WTC11 (cell line): ENCODE measurements at regions not wholly inside any gene's neighbourhood (a gene's known extent, or its start where the extent isn't known, plus 50 kb on each side); places are given as distances from the start of the nearest gene placed in this dataset.
"Not testable (repeated sequence)": the region's sequence is repeated elsewhere in the genome, so short reads cannot be mapped to it uniquely, and the experiment has no call there.

Experiments
- ATAC-seq: fragments of 200-7000 bp; cut with Tn5 transposase; 2 replicates; pipeline ENCODE4 v1.10.0; 2021; ENCODE audit warnings: mild to moderate bottlenecking, moderate library complexity
- CTCF ChIA-PET: fragments of 300-600 bp; sonication (Branson Sonifier 250); formaldehyde crosslinking; loops from one replicate; lab custom pipeline; 2021; ENCODE audit warnings: antibody characterized with exemption; lab: Charles Lee
- POLR2A ChIA-PET: fragments of 350-600 bp; sonication (Branson Sonifier 250); formaldehyde crosslinking; loops from one replicate; lab custom pipeline; 2021; ENCODE audit warnings: antibody characterized with exemption; lab: Charles Lee
- DNase-seq: peaks from one replicate; pipeline ENCODE4 v3.0.0; 2021; ENCODE audit warnings: low spot score
- H3K27ac Mint-ChIP-seq: 2 replicates; pipeline ENCODE4 v1.8.0; 2021; ENCODE audit warnings: mixed read lengths
- H3K27me3 Mint-ChIP-seq: 2 replicates; pipeline ENCODE4 v1.8.0; 2021; ENCODE audit warnings: low read depth, mild to moderate bottlenecking, moderate library complexity, mixed read lengths
- H3K36me3 Mint-ChIP-seq: 2 replicates; pipeline ENCODE4 v1.8.0; 2021; ENCODE audit warnings: mixed read lengths
- H3K4me1 Mint-ChIP-seq: 2 replicates; pipeline ENCODE4 v1.8.0; 2022; ENCODE audit warnings: mixed read lengths
- H3K4me3 Mint-ChIP-seq: 2 replicates; pipeline ENCODE4 v1.8.0; 2021; ENCODE audit warnings: mild to moderate bottlenecking, moderate library complexity, mixed read lengths
- H3K9me3 Mint-ChIP-seq: 2 replicates; pipeline ENCODE4 v1.8.0; 2021; ENCODE audit warnings: mixed read lengths
- FOXP1 ChIP-seq: sonication (generic); formaldehyde crosslinking; IDR thresholded peaks from 2 replicates; pipeline ENCODE4 v1.8.0; 2022; ENCODE audit warnings: missing genetic modification reagents, mild to moderate bottlenecking, moderate library complexity, borderline replicate concordance
- GABPB1 ChIP-seq: sonication (generic); formaldehyde crosslinking; IDR thresholded peaks from 2 replicates; pipeline ENCODE4 v1.8.1; 2023; ENCODE audit warnings: mild to moderate bottlenecking, missing genetic modification reagents
- GRHL2 ChIP-seq: fragments of 250-450 bp; sonication (Bioruptor Pico); IDR thresholded peaks from 2 replicates; pipeline ENCODE4 v1.8.0; 2022; ENCODE audit warnings: mild to moderate bottlenecking, moderate library complexity; ENCODE audit not compliant: insufficient replicate concordance, severe bottlenecking
- GTF2I ChIP-seq: fragments of 250-450 bp; sonication (Bioruptor Pico); conservative IDR thresholded peaks from 2 replicates; pipeline ENCODE4 v1.4.0; 2021; ENCODE audit warnings: mild to moderate bottlenecking
- HMGA2 ChIP-seq: fragments of 250-450 bp; sonication (Bioruptor Pico); IDR thresholded peaks from 2 replicates; pipeline ENCODE4 v1.4.0; 2021; ENCODE audit warnings: mild to moderate bottlenecking, moderate library complexity
- MXD4 ChIP-seq: fragments of 250-450 bp; sonication (Bioruptor Pico); IDR thresholded peaks from 2 replicates; pipeline ENCODE4 v1.8.0; 2021; ENCODE audit warnings: mild to moderate bottlenecking, moderate library complexity, borderline replicate concordance
- NR1H2 ChIP-seq: sonication (generic); formaldehyde crosslinking; IDR thresholded peaks from 2 replicates; pipeline ENCODE4 v1.9.0; 2021; ENCODE audit warnings: mild to moderate bottlenecking, moderate library complexity, missing genetic modification reagents
- PRRX2 ChIP-seq: fragments of 250-450 bp; sonication (Bioruptor Pico); IDR thresholded peaks from 2 replicates; pipeline ENCODE4 v1.8.0; 2021; ENCODE audit warnings: mild to moderate bottlenecking
- SMAD3 ChIP-seq: sonication (generic); formaldehyde crosslinking; IDR thresholded peaks from 2 replicates; pipeline ENCODE4 v1.8.0; 2022; ENCODE audit warnings: missing genetic modification reagents, mild to moderate bottlenecking, borderline replicate concordance
- TCF7 ChIP-seq: sonication (generic); formaldehyde crosslinking; IDR thresholded peaks from 2 replicates; pipeline ENCODE4 v1.8.0; 2022; ENCODE audit warnings: mild to moderate bottlenecking, low read depth, missing genetic modification reagents, moderate library complexity
- ZBTB21 ChIP-seq: sonication (generic); formaldehyde crosslinking; IDR thresholded peaks from 2 replicates; pipeline ENCODE4 v1.8.1; 2023; ENCODE audit warnings: mild to moderate bottlenecking, missing genetic modification reagents, borderline replicate concordance
- TF ChIP-seq, protein P1 (sequence below): sonication (generic); formaldehyde crosslinking; IDR thresholded peaks from 2 replicates; pipeline ENCODE4 v1.8.0; 2022; ENCODE audit warnings: mild to moderate bottlenecking, missing genetic modification reagents
- TF ChIP-seq, protein P2 (sequence below): sonication (generic); formaldehyde crosslinking; IDR thresholded peaks from 2 replicates; pipeline ENCODE4 v1.8.0; 2022; ENCODE audit warnings: missing genetic modification reagents
- TF ChIP-seq, protein P3 (sequence below): sonication (generic); formaldehyde crosslinking; IDR thresholded peaks from 2 replicates; pipeline ENCODE4 v1.8.1; 2023; ENCODE audit warnings: mild to moderate bottlenecking, missing genetic modification reagents, moderate library complexity
- TF ChIP-seq, protein P4 (sequence below): fragments of 200-600 bp; IDR thresholded peaks from 2 replicates; pipeline ENCODE4 v1.8.0; 2022; ENCODE audit warnings: antibody characterized with exemption
- TF ChIP-seq, protein P5 (sequence below): sonication (generic); formaldehyde crosslinking; IDR thresholded peaks from 2 replicates; pipeline ENCODE4 v1.8.0; 2023; ENCODE audit warnings: mild to moderate bottlenecking, missing genetic modification reagents
- TF ChIP-seq, protein P6 (sequence below): sonication (generic); formaldehyde crosslinking; IDR thresholded peaks from 2 replicates; pipeline ENCODE4 v1.8.1; 2023; ENCODE audit warnings: mild to moderate bottlenecking, missing genetic modification reagents

DNA sequence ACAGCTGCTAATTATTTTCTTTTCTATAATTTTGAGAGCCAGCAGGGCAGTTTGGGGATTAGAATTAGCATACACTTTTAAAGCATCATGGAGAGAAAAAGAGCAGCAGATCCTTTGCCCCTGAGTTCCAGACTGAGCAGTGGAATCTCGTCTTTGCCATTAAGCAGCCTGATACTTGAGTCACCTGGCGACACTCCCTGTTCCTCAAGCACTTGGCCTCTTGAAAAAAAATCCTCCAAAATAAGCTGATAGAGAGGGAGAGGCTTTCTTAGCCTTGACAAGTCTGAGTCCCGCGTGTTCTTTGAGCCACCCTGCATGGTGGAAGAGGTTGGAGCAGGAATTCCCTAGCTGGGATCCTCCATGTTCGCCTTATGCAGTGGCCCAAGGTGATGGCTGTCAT is 398.3 kb downstream of the IRX2 start (continued):
- TF ChIP-seq, protein P1, sequence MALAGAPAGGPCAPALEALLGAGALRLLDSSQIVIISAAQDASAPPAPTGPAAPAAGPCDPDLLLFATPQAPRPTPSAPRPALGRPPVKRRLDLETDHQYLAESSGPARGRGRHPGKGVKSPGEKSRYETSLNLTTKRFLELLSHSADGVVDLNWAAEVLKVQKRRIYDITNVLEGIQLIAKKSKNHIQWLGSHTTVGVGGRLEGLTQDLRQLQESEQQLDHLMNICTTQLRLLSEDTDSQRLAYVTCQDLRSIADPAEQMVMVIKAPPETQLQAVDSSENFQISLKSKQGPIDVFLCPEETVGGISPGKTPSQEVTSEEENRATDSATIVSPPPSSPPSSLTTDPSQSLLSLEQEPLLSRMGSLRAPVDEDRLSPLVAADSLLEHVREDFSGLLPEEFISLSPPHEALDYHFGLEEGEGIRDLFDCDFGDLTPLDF (CRISPR knock-in tag) = no peak

DNA sequence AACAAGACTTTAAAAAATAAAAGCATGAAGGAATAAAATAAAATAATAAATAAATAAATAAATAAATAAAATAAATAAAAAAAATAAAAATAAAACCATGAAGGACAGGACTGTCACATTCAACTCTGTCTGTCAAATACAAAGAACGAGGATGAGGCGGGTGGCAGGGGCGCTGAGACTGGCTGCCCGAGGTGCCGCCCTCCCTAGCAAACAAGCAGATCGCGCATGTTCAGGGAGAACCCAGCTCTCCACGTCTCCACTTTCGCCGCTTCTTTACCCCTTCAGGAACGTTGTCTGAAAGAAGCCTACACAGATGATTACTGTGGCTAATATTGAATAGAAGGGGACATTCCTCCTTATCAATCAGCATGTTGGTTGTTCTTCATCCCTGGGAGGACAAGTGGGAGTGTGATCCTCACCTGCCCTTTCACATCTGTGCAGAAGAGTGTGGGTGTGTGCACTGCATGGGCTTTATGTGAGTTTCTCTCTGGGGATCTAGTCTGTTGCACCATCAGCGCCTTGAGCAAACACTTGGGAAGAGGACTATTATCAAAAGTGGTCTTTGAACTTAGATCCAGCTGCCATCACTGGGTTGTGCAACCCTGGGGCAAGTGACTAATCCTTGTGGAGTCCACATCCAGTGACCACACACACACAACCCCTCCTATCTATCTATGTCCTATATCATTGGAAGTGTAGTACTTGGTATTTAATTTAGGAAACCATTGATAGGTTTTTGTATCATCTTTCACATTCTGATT is 399.2 kb downstream of the IRX2 start:
- DNase-seq (no peak), ATAC-seq (no peak)
- no peaks in the 10 kb centered on the region for H3K4me1 Mint-ChIP-seq
- TF ChIP-seq SMAD3 (no peak), GABPB1 (CRISPR knock-in tag) (peak; percentile 78; the same call in 1 of the 2 replicates), MXD4 (CRISPR knock-in tag) (no peak), FOXP1 (no peak), PRRX2 (no peak), TCF7 (no peak), ZBTB21 (CRISPR knock-in tag) (no peak), GRHL2 (no peak), HMGA2 (CRISPR knock-in tag) (peak; percentile 56; the same call in 1 of the 2 replicates)
- TF ChIP-seq, protein P2, sequence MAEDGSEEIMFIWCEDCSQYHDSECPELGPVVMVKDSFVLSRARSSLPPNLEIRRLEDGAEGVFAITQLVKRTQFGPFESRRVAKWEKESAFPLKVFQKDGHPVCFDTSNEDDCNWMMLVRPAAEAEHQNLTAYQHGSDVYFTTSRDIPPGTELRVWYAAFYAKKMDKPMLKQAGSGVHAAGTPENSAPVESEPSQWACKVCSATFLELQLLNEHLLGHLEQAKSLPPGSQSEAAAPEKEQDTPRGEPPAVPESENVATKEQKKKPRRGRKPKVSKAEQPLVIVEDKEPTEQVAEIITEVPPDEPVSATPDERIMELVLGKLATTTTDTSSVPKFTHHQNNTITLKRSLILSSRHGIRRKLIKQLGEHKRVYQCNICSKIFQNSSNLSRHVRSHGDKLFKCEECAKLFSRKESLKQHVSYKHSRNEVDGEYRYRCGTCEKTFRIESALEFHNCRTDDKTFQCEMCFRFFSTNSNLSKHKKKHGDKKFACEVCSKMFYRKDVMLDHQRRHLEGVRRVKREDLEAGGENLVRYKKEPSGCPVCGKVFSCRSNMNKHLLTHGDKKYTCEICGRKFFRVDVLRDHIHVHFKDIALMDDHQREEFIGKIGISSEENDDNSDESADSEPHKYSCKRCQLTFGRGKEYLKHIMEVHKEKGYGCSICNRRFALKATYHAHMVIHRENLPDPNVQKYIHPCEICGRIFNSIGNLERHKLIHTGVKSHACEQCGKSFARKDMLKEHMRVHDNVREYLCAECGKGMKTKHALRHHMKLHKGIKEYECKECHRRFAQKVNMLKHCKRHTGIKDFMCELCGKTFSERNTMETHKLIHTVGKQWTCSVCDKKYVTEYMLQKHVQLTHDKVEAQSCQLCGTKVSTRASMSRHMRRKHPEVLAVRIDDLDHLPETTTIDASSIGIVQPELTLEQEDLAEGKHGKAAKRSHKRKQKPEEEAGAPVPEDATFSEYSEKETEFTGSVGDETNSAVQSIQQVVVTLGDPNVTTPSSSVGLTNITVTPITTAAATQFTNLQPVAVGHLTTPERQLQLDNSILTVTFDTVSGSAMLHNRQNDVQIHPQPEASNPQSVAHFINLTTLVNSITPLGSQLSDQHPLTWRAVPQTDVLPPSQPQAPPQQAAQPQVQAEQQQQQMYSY = no peak
- TF ChIP-seq, protein P3, sequence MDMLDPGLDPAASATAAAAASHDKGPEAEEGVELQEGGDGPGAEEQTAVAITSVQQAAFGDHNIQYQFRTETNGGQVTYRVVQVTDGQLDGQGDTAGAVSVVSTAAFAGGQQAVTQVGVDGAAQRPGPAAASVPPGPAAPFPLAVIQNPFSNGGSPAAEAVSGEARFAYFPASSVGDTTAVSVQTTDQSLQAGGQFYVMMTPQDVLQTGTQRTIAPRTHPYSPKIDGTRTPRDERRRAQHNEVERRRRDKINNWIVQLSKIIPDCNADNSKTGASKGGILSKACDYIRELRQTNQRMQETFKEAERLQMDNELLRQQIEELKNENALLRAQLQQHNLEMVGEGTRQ (CRISPR knock-in tag) = no peak
- no peak overlapping the region for H3K27ac Mint-ChIP-seq
- no peaks in the 10 kb centered on the region; the same call in 1 of the 2 replicates for H3K27me3 Mint-ChIP-seq
- peaks cover 47% of the 10 kb centered on the region for H3K9me3 Mint-ChIP-seq
- H3K4me3 Mint-ChIP-seq = no peak overlapping the region
- H3K36me3 Mint-ChIP-seq = peaks cover 28% of the 10 kb centered on the region
- ChIA-PET POLR2A (no interaction called here), CTCF (no interaction called here)

DNA sequence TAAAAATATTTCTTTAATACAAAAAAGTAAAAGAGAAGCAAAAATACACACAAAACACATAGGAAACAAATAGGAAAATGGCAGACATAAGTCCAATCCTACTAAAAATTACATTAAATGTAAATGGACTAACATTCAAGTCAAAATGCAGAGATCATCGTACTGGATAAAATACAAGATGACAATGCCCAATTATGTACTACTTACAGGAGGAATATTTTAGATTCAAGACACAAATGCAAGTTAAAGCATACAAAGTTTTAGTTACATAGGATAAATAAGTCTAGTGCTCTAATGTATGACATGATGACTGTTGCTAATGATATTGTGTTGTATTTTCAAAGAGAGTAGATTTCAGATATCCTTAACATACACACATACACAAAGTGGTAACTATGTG is 401.7 kb downstream of the IRX2 start:
- ATAC-seq, H3K27me3 Mint-ChIP-seq, H3K27ac Mint-ChIP-seq, CTCF ChIA-PET, H3K4me3 Mint-ChIP-seq, POLR2A ChIA-PET, H3K4me1 Mint-ChIP-seq, DNase-seq: not testable (repeated sequence)
- Mint-ChIP-seq H3K36me3 (peaks cover 31% of the 10 kb centered on the region), H3K9me3 (peaks cover 49% of the 10 kb centered on the region)
- 0 out of 2 replicates have a peak, but pooled peaks have one; percentile 10 for TF ChIP-seq GTF2I (CRISPR knock-in tag)

DNA sequence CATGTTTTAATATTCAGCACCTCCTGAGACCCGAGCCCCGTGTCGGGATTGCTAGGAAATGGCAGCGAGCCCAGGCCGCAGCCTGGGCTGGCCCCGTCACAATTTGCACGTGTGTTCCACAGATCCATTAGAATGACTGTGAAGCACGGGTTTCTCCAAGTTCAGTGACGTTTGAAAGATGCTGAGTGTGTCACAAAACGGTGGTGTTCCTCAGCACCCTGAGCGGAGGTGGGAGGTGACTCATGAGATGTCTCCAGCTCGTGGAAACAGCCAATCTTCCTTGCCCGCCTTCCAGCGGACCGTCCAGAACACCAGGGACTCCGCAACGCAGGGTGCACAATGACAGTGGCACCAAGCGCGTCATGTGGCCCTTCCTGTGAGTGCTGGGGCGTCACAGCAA is 412.8 kb downstream of the IRX2 start:
- H3K4me1 Mint-ChIP-seq = peaks cover 12% of the 10 kb centered on the region
- TF ChIP-seq NR1H2 = no peak
- TF ChIP-seq, protein P4, sequence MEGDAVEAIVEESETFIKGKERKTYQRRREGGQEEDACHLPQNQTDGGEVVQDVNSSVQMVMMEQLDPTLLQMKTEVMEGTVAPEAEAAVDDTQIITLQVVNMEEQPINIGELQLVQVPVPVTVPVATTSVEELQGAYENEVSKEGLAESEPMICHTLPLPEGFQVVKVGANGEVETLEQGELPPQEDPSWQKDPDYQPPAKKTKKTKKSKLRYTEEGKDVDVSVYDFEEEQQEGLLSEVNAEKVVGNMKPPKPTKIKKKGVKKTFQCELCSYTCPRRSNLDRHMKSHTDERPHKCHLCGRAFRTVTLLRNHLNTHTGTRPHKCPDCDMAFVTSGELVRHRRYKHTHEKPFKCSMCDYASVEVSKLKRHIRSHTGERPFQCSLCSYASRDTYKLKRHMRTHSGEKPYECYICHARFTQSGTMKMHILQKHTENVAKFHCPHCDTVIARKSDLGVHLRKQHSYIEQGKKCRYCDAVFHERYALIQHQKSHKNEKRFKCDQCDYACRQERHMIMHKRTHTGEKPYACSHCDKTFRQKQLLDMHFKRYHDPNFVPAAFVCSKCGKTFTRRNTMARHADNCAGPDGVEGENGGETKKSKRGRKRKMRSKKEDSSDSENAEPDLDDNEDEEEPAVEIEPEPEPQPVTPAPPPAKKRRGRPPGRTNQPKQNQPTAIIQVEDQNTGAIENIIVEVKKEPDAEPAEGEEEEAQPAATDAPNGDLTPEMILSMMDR = no peak
- TF ChIP-seq, protein P5, sequence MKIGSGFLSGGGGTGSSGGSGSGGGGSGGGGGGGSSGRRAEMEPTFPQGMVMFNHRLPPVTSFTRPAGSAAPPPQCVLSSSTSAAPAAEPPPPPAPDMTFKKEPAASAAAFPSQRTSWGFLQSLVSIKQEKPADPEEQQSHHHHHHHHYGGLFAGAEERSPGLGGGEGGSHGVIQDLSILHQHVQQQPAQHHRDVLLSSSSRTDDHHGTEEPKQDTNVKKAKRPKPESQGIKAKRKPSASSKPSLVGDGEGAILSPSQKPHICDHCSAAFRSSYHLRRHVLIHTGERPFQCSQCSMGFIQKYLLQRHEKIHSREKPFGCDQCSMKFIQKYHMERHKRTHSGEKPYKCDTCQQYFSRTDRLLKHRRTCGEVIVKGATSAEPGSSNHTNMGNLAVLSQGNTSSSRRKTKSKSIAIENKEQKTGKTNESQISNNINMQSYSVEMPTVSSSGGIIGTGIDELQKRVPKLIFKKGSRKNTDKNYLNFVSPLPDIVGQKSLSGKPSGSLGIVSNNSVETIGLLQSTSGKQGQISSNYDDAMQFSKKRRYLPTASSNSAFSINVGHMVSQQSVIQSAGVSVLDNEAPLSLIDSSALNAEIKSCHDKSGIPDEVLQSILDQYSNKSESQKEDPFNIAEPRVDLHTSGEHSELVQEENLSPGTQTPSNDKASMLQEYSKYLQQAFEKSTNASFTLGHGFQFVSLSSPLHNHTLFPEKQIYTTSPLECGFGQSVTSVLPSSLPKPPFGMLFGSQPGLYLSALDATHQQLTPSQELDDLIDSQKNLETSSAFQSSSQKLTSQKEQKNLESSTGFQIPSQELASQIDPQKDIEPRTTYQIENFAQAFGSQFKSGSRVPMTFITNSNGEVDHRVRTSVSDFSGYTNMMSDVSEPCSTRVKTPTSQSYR = no peak
- TF ChIP-seq, protein P6, sequence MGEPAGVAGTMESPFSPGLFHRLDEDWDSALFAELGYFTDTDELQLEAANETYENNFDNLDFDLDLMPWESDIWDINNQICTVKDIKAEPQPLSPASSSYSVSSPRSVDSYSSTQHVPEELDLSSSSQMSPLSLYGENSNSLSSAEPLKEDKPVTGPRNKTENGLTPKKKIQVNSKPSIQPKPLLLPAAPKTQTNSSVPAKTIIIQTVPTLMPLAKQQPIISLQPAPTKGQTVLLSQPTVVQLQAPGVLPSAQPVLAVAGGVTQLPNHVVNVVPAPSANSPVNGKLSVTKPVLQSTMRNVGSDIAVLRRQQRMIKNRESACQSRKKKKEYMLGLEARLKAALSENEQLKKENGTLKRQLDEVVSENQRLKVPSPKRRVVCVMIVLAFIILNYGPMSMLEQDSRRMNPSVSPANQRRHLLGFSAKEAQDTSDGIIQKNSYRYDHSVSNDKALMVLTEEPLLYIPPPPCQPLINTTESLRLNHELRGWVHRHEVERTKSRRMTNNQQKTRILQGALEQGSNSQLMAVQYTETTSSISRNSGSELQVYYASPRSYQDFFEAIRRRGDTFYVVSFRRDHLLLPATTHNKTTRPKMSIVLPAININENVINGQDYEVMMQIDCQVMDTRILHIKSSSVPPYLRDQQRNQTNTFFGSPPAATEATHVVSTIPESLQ (CRISPR knock-in tag) = no peak
- no peak for TF ChIP-seq GRHL2

More for the DNA sequence above, 412.8 kb downstream of the IRX2 start:
- POLR2A ChIA-PET = no interaction called here
- no peaks in the 10 kb centered on the region for H3K9me3 Mint-ChIP-seq
- CTCF ChIA-PET = no interaction called here
- ATAC-seq (no peak), DNase-seq (no peak)
- H3K36me3 Mint-ChIP-seq = no peaks in the 10 kb centered on the region
- no peak overlapping the region for H3K27ac Mint-ChIP-seq
- H3K4me3 Mint-ChIP-seq = no peak overlapping the region
- H3K27me3 Mint-ChIP-seq = no peaks in the 10 kb centered on the region
